HG03565 (cell line): ENCODE measurements at regions not wholly inside any gene's neighbourhood (a gene's known extent, or its start where the extent isn't known, plus 50 kb on each side); places are given as distances from the start of the nearest gene placed in this dataset.
"Not testable (repeated sequence)": the region's sequence is repeated elsewhere in the genome, so short reads cannot be mapped to it uniquely, and the experiment has no call there.

ENCODE experiments used
- ATAC-seq: cut with Tn5 transposase; IDR thresholded peaks from one replicate; pipeline ENCODE4 v1.9.1; 2021; ENCODE audit warnings: mild to moderate bottlenecking, moderate library complexity; ENCODE audit not compliant: unreplicated experiment

DNA sequence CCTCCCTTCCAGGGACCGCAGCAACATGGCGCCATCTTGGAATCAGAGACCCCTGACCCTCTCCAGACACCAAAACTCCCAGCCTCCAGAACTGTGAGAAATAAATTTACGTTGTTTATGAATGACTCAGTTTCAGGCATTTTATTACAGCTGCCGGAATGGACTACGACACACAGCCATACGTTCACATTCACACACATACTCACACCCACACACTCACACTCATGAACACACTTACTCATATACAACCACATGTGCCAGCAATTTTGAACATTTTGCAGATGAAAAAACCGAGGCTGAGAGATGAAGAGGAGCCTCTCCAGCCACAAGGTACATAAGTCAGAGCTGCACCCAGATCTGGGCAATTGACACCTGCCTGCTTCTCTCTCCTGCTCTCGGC, 151.0 kb upstream of the RAB4A start:
- no peak for ATAC-seq

DNA sequence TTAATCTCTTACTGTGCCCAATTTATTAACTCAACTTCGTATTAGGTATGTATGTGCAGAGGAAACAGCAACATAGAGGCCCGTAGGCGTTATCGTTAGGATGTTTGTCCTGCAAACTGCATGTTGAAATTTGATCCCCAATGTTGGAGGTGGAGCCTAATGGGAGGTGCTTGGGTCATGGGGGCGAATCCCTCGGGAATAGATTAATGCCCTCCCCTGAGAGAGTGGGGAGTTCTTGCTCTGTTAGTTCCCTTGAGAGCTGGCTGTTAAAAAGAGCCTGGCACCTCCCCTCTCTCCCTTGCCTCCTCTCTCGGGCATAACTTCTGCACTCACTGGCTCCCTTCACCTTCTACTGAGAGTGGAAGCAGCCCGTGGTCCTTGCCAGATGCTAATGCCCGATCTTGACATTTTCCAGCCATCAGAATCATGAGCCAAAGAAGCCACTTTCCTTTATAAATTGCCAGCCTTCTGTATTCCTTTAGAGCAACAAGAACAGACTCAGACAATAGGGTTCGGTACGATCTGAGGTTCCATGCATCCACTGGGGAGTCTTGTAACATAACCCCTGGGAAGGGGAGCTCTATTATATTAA, 149.0 kb upstream of the RAB4A start:
- no peak for ATAC-seq

DNA sequence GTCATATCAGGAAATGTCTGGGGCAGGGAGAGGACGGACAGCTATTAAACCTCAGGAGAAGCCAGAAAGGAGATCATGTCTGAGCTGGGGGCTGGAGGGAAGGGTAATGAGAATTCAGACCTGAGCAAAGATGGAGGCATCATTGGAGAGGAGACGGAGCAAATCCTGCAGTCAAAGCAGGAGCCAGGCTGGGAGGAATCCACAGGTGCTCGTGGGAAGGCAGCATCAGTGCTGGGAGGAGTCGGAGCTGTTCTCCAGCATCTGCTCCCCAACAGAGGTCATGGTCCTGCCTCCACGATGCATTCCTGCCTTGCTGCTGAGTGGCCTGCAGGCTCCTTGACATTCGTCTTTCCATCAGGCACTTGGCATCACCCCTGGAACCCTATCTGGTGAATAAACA, 148.3 kb upstream of the RAB4A start:
- no peak for ATAC-seq

DNA sequence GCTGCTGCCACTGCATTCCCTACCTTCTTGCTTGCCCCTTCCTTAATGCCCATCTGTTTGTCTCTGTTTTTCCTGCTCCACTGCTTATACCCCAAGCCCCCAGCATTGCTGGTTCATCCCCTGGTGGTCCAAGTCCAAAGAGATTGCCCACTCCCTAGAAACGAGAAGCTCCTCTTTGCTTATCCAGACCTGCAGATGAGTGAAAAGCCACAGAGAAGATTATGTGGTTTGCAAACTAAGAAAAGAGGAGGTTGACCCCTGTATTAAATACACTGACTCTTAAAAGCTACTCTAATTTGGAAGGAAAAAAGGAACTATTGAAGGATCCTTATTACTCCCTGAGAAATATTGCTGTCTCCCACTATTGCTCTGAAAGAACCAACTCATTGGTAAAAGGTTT, 146.8 kb upstream of the RAB4A start:
- ATAC-seq: no peak

DNA sequence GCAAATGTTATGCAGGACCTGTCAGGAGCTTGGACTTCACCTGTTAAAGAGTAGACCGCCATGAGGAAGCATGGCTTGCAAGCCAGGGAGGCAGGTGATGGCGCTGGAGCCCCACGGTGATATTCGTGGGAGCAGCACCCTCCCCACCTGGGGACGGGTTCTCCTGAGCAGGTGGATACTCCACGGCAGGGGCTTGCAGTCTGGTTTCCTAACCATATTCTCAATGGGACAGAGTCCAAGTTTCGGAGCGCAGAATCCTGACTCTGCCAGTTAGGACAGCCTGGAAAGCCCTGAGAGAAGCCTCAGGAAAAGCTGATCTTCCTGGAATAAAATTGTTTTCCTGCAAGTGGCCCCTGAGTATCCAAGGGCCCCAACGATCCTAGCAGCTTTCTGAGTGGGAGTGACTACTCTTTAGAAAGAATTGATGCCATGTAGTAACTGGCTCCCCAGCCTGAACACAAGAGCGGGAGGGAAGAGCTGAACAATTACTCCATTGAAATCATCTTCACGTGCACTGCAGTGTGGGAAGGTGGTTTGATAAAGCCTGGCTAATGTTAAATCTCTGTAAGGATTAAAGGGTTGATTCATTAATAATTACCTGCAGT, 146.3 kb upstream of the RAB4A start:
- ATAC-seq: no peak

DNA sequence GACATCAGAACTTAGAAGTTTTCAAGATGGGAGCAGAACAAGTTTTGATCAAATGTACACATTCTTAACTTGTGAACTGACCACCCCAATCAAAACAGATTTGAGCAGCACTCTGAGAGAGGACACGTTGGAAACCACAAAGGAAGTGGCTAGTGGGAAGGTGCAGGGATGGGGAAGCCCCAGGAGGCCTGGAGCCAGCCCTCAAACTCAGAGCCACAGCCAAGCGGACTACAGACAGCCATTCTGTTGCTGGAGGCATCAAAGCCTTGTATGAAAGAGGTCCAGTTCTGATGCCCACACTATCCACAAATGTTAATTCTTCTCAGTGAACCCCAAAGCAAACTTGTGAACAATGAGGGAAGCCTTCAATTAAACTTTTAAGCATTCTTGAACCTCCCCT, 143.6 kb upstream of the RAB4A start:
- ATAC-seq: no peak

DNA sequence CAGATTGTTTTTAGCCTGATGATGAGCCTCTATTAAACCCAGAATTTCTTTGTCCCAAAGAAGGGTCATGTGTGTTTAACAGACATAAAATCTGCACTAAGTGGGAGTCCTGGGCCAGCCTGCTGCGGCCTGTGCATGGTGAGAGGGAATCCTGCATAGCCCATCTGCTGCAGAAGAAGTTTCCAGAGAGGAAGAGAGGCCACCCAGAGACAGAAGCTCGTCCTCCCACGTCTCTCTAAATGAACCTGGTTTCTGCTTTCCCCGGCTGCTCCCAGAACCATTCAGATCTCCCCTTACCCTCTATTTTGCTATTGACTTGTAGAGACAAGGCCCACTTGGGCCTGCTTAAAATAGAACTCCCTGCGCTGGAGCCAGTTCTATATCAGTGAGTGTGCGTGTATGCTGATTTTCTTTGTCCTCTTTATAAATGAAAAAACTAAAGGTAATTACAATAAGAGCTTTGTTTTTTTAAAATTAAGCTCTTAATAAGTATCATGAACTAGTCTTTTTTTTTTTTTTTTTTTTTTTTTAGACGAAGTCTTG, 142.8 kb upstream of the RAB4A start:
- ATAC-seq: no peak

DNA sequence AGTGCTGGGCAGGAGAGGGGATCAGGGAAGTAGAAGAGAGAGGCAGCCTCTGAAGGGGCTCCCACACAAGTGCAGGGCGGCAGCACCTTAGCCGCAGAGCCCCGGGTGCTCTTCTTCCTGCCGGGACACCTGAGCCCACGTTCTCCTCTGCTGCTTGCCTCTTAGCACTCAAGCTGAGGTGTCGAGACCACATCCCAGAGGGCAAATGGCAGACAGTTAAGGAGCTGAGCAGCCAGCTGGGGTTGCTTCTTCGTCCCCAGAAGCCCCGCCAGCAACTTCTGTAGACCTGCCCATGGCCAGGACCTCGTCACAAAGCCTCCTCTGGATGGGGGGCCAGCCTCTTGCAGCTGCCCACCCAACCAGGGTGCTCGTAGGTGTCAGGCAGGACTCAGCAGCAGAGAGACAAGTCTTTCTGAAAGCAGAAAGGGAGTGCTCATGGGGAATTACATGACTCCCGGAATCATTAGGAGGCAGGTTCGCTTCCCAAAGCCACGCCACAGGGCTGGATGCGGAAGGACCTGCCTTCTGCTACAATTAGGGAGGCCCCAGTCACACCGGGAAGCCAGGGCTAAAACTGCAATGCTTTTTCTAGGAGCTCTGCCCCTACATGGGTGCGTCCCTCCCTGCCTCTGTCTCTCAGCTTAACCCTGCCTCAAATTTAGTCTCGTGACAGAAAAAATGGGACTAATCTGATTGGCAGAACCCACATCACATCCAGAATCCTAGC, 141.4 kb upstream of the RAB4A start:
- no peak for ATAC-seq

DNA sequence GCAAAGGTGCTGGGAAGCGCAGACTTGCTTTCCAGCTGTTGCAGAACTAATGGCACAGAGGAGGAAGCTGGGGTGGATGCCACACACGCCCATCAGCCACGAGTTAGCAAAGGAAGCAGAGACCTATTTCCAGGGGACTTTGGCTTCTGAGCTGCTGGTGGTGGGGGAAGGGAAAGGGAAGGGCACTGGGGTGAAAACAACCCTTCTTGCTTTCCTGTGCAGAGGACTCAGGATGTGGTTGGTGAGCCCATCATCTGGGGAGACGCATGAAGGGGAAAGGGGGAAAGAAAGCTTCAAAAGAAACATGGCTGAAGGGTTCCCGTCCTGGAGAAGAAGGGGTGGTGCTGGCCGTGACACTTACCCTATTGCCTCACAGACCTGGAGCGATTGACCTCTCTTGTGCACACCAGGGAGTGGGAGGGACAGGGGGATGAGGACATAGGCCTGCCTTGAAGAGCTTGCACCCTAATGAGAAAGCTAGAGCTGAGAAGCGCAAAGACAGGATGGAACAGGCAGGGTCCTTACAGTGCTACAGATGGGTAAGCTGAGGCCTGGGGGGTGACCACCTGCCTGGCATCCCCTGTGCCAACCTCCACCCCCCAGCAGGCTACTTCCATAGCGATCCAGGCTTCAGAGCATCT, 140.8 kb upstream of the RAB4A start:
- no peak for ATAC-seq

DNA sequence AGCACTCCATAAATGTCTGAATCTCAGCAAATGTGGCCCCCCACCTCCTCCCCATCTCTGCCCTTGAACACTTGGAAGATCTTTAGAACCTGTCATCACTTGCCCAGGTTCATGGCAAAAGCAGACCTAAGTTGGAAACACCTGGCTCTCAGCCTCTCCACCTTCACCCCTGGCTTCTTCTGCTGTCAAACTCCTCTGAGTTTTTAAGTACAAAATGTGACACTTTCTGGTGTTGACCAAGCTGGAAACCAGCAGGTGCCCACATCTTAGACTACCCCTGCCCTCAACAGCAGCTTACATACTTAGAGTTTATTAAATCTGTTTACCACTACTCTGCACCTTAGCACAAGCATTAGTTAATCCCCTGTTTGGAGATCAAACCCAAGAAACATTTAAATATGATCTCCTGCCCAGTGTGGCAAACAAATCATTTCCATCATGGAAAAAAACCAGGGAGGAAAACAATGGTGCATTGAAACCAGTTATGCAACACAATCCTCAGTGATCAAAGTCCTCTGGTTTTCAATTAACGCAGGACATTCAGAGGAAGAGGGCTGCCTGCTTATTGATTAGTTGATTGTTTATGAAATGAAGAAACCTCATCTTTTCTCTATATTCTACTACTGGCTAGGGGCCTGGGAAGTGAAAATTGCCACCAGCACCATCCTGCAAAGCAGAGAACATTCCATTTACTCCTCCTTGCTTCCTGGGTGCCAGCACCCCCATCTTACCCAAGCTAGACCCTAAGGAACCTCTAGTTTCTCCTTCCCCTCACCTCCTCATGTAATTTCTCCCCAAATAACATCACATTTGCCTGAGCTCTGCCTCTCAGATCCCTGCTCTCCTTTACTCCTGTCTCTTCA, 139.4 kb upstream of the RAB4A start:
- no peak for ATAC-seq

DNA sequence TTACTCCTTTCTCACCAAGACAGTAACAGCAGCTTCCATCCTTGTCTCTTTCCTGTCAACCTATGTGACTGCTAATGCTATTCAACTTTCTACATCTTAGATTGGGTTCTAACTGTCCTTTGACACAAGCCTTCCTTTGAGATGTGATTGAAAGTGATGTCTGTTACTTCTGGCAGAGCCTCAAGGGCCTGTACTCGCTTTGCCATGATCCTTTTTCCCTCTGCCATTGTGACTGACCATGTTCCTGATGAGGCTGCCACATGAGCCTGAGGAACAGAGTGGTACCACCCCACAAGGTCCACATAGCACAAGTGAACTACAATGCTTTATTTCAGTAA, 138.8 kb upstream of the RAB4A start:
- ATAC-seq: no peak

DNA sequence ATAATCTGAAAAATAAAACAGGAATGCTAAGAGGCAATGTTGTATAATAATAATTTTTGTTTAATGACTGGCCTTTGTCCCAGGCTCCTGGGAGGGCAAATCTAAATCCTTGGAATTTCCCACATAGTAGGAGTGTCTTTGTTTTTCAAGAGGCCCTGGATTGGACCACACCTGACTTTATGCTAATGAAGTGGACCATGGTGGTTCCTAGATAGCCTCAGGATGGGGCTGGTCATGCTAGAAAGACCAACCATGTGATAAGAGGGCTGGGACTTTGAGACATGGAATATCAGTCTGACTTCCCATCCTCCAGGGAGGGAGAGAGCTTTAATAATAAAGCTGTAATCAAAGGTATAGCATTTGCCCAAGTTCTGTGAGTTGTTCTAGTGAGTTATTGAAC, 138.2 kb upstream of the RAB4A start:
- no peak for ATAC-seq

DNA sequence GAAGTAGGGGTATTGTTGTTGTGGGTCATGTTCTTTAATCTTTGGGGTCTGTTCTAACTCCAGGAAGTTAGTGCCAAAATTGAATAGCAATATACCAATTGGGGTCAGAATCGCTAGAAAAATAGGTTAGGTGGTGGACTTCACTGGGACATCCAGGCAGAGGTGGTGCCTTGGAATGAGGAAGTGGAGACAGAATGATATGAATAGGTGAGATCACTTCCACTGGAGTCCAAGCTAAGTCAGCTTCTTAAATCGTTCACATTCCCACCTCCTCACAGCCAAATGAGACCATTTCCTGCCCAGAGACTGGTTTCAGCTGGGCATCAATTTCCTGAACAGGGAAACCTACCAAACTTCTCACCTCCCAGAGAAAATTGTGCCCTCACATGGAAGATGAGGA, 137.8 kb upstream of the RAB4A start:
- no peak for ATAC-seq

DNA sequence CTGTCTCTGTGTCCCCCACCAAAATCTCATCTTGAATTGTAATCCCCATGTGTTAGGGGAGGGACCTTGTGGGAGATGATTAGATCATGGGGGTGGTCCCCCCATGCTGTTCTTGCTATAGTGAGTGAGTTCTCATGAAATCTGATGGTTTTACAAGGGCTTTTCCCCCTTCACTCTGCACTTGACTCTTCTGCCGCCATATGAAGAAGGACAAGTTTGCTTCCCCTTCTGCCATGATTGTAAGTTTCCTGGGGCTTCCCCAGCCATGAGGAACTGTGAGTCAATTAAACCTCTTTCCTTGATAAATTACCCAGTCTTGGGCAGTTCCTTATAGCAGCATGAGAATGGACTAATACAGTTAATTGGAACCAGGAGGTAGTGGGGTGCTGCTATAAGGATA, 137.1 kb upstream of the RAB4A start:
- no peak for ATAC-seq

DNA sequence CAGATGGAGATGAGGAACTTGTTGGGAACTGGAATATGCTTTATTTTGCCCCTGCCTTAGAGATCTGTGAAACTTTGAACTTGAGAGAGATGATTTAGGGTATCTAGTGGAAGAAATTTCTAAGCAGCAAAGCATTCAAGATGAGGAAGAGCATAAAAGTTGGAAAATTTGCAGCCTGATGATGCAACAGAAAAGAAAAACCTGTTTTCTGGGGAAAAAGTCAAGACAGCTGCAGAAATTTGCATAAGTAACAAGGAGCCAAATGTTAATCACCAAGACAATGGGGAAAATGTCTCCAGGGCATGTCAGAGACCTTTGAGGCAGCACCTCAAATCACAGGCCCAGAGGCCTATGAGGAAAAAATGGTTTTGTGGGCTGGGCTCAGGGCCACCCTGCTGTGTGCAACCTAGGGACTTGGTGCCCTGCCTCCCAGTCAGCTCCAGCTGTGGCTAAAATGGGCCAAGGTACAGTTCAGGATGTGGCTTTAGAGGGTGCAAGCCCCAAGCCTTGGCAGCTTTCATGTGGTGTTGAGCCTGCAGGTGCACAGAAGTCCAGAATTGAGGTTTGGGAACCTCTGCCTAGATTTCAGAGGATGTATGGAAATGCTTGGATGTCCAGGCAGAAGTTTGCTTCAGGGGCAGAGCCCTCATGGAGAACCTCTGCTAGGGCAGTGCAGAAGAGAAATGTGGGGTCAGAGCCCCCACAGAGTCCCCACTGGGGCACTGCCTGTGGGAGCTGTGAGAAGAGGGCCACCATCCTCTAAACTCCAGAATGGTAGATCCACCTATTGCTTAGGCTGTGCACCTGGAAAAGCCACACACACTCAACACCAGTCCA, 136.3 kb upstream of the RAB4A start:
- ATAC-seq: not testable (repeated sequence)

DNA sequence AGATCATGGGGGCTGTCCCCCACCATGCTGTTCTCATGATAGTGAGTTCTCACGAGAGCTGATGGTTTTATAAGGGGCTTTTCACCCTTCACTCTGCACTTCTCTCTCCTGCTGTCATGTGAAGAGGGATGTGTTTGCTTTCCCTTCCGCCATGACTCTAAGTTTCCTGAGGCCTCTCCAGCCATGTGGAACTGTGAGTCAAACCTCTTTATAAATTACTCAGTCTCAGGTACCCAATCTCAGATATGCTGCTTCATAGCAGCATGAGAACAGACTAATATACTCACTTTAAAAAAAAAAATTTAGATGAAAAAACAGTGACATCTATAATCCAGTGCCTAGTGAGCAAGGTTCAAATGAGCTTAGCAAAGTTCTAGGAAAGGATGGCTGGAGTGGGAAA, 135.1 kb upstream of the RAB4A start:
- ATAC-seq: no peak

DNA sequence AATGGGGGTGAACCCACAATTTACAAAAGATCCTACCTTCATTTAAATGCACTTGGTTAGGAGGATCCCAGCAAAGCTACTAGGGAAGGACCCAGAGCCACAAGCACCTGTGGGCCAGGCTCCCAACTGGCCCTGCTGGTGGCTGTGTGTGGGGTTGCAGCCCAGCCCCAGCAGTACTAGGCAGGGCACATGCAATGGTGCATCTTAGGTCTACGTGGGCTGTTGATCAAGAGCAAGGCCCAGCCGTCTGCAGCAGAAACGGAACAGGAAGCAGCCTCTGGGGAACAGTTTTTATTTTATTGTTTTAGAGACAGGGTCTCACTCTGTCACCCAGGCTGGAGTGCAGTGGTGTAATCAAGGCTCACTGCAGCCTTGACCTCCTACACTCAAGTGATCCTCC, 134.1 kb upstream of the RAB4A start:
- ATAC-seq: no peak

DNA sequence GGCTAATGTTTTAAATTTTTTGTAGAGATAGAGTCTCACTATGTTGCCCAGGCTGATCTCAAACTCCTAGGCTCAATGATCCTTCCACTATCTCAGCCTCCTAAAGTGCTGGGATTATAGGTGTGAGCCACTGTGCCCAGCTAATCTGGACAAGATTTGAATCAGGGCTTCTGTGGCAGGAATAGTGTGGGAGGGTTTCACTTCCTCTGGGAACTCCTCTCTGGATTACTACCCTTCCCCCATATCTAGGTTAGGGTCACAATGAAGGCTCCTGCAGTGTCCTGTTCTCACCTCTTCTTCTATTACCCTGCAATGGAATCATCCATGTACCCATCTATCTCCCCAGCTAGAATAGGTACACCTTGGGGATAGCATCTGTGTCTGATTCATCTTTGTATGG, 133.6 kb upstream of the RAB4A start:
- no peak for ATAC-seq

DNA sequence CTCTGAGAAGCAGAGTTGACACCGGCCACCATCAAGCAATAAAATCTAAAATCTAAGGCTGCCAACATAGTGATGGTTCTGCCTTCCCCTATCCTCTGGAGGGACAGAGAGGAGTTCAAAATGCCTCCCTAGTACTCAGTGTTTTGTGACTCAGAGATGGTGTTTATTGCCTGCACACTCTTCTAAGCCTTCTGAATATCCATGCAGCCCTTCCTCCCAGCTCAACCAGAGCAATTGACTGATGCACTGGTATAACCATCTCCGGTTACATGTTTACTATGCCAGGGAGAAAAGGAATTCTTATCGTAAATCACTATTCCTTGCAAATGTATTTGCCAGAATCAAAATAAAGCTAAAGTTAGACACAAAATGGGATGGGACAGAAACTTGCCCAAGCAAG, 132.9 kb upstream of the RAB4A start:
- ATAC-seq: no peak
